GM19023 (cell line): ENCODE measurements at regions not wholly inside any gene's neighbourhood (a gene's known extent, or its start where the extent isn't known, plus 50 kb on each side); places are given as distances from the start of the nearest gene placed in this dataset.
A peak's percentile ranks its signal among the peaks of the same experiment; 100 is the strongest.
"Not testable (repeated sequence)": the region's sequence is repeated elsewhere in the genome, so short reads cannot be mapped to it uniquely, and the experiment has no call there.

Experiments used
- ATAC-seq: cut with Tn5 transposase; IDR thresholded peaks from one replicate; pipeline ENCODE4 v1.9.1; 2021; ENCODE audit warnings: mild to moderate bottlenecking, moderate library complexity; ENCODE audit not compliant: unreplicated experiment

GRCh38 chr1:121048769-121049443, 135.2 kb downstream of the FAM72B start:
- ATAC-seq, result not testable (repeated sequence)

GRCh38 chr1:121050097-121050496, 134.0 kb downstream of the FAM72B start:
- not testable (repeated sequence) for ATAC-seq

GRCh38 chr1:121051161-121051790, 132.9 kb downstream of the FAM72B start:
- not testable (repeated sequence) for ATAC-seq

- ATAC-seq, result not testable (repeated sequence)
These were observed 132.0 kb downstream of the FAM72B start for GRCh38 chr1:121052081-121052660.

GRCh38 chr1:121054928-121055327, 129.2 kb downstream of the FAM72B start:
- not testable (repeated sequence) for ATAC-seq

- ATAC-seq, result not testable (repeated sequence)
These were observed 117.2 kb downstream of the FAM72B start for GRCh38 chr1:121066925-121067324.

- ATAC-seq, result not testable (repeated sequence)
These were observed 115.2 kb downstream of the FAM72B start for GRCh38 chr1:121068738-121069499.

GRCh38 chr1:121073852-121074251, 110.3 kb downstream of the FAM72B start:
- not testable (repeated sequence) for ATAC-seq

- not testable (repeated sequence) for ATAC-seq
These were observed 108.8 kb downstream of the FAM72B start for GRCh38 chr1:121075254-121075805.

- ATAC-seq, result peak; percentile 64
These were observed 107.5 kb downstream of the FAM72B start for GRCh38 chr1:121076674-121077073.

GRCh38 chr1:121079655-121080054, 104.5 kb downstream of the FAM72B start:
- not testable (repeated sequence) for ATAC-seq

GRCh38 chr1:121080197-121080903, 103.8 kb downstream of the FAM72B start:
- not testable (repeated sequence) for ATAC-seq

- not testable (repeated sequence) for ATAC-seq
These were observed 103.3 kb downstream of the FAM72B start for GRCh38 chr1:121080904-121081264.

- not testable (repeated sequence) for ATAC-seq
These were observed 102.4 kb downstream of the FAM72B start for GRCh38 chr1:121081625-121082199.

GRCh38 chr1:121082995-121083394, 101.1 kb downstream of the FAM72B start:
- not testable (repeated sequence) for ATAC-seq

GRCh38 chr1:121086249-121086648, 97.9 kb downstream of the FAM72B start:
- not testable (repeated sequence) for ATAC-seq

- ATAC-seq, result not testable (repeated sequence)
These were observed 96.9 kb downstream of the FAM72B start for GRCh38 chr1:121087221-121087620.

GRCh38 chr1:121088568-121088967, 95.6 kb downstream of the FAM72B start:
- not testable (repeated sequence) for ATAC-seq

- not testable (repeated sequence) for ATAC-seq
These were observed 91.7 kb downstream of the FAM72B start for GRCh38 chr1:121092329-121092968.
